HEK293 (cell line): ENCODE measurements at regions not wholly inside any gene's neighbourhood (a gene's known extent, or its start where the extent isn't known, plus 50 kb on each side); places are given as distances from the start of the nearest gene placed in this dataset.

ENCODE experiments used
- CTCF ChIP-seq: fragments of 450-650 bp; formaldehyde crosslinking; IDR thresholded peaks from 2 replicates; pipeline ENCODE4 v1.5.1; 2016; ENCODE audit warnings: missing biosample characterization, missing genetic modification characterization
- PATZ1 ChIP-seq: fragments of 450-650 bp; formaldehyde crosslinking; IDR thresholded peaks from 2 replicates; pipeline ENCODE4 v1.5.1; 2016; ENCODE audit warnings: missing biosample characterization, missing genetic modification characterization
- PRDM2 ChIP-seq: fragments of 450-650 bp; formaldehyde crosslinking; IDR thresholded peaks from 2 replicates; pipeline ENCODE4 v1.5.1; 2016; ENCODE audit warnings: missing biosample characterization, missing genetic modification characterization, borderline replicate concordance
- REST ChIP-seq: fragments of 450-650 bp; formaldehyde crosslinking; IDR thresholded peaks from 2 replicates; pipeline ENCODE4 v1.5.1; 2016; ENCODE audit warnings: missing biosample characterization, missing genetic modification characterization
- SALL2 ChIP-seq: fragments of 450-650 bp; formaldehyde crosslinking; IDR thresholded peaks from 2 replicates; pipeline ENCODE4 v1.5.0; 2017; ENCODE audit warnings: missing biosample characterization, mild to moderate bottlenecking, missing genetic modification characterization, borderline replicate concordance
- ZNF404 ChIP-seq: fragments of 450-650 bp; formaldehyde crosslinking; IDR thresholded peaks from 2 replicates; pipeline ENCODE4 v1.5.1; 2017; ENCODE audit warnings: missing biosample characterization, missing genetic modification characterization
- ZNF791 ChIP-seq: fragments of 450-650 bp; formaldehyde crosslinking; IDR thresholded peaks from 2 replicates; pipeline ENCODE4 v1.5.1; 2016; ENCODE audit warnings: missing biosample characterization, missing genetic modification characterization
- ZSCAN30 ChIP-seq: fragments of 450-650 bp; IDR thresholded peaks from 2 replicates; pipeline ENCODE4 v1.5.1; 2018; ENCODE audit warnings: missing biosample characterization, mild to moderate bottlenecking, missing genetic modification characterization, moderate library complexity

- TF ChIP-seq ZSCAN30 (no peak), REST (tag by site-specific recombination) (no peak), CTCF (tag by site-specific recombination) (no peak), PATZ1 (tag by site-specific recombination) (no peak), PRDM2 (tag by site-specific recombination) (no peak), SALL2 (tag by site-specific recombination) (no peak), ZNF404 (tag by site-specific recombination) (no peak), ZNF791 (tag by site-specific recombination) (no peak)
Observed at GRCh38 chr18:59075923-59076322, 63.8 kb upstream of the SEC11C start.
